ENCODE measurements at regions not wholly inside any gene's neighbourhood (a gene's known extent, or its start where the extent isn't known, plus 50 kb on each side); places are given as distances from the start of the nearest gene placed in this dataset.
A peak's percentile ranks its signal among the peaks of the same experiment; 100 is the strongest.

DNA sequence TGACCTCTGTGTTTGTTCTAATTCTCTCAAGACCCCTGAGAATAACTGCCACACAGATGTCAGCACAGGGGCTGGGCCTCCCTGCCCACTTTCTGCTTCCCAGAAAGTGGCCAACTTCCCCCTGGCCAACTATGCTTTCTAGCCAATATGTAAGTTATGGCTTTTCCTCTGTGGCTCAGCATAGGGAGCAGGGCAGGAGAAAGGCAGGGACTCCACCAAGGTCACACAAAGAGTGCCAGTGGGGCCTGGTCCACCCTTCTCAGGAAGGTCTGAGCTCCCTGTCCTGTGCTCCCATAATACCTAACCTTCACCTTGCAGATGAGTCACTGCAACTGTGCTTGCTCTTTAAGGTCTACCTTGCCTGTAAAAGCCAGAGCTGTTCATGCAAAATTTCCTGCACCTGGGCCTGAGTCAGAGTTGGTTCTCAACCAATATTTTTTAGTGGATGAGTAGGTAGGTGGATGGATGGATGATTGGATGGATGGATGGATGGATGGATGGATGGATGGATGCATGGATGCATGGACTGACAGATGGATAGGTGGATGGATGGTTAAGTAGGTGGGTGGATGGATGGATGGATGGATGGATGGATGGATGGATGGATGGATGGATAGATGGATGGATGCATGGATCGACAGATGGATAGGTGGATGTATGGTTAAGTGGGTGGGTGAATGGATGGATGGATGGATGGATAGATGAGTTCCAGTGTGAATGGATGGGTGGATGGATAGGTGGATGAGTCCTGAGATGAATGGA, 64.2 kb downstream of the DIO3 start:
- Histone ChIP-seq H3K4me1 (peaks cover 12 to 13% (median 12%) of the 10 kb centered on the region in 4 donors), H3K4me3 (no peak overlapping the region), H3K36me3 (no peaks in the 10 kb centered on the region), H3K9me3 (no peaks in the 10 kb centered on the region), H3K27me3 (no peaks in the 10 kb centered on the region), H3K27ac (no peak overlapping the region)
- WGBS, 2 donors = 91 to 100% methylated on average over 1 of the region's 1 CpG
- ATAC-seq (ENCODE audit: low FRiP score in 2 of 2) (no peak), DNase-seq (no peak)
- TF ChIP-seq EP300 (IDR thresholded peaks at IDR 0.05) = no peak

DNA sequence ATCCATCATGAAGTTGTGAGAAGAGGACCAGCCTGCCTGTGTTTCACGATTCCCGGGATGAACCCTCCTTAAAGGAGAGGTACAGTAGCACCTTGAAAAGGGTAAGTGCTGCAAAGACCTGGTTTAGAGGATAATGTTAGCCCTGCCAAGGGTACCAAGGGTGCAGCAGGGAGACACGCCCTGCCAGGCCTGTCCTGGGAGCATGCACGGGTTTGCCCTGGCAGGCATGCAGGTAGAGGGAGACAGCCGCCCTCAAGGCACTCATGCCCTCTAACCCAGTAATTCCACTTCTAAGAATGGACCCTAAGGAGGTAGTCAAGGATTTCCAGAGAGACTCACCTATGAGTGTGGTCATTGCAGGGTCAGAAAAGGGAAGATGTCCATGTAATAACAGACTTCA, 65.0 kb downstream of the DIO3 start:
- H3K27ac ChIP-seq = no peak overlapping the region
- 81 to 88% methylated on average over 5 of the region's 5 CpGs for WGBS, 2 donors
- TF ChIP-seq POLR2AphosphoS5 (IDR thresholded peaks at IDR 0.05) = no peak
- TF ChIP-seq, protein P1, sequence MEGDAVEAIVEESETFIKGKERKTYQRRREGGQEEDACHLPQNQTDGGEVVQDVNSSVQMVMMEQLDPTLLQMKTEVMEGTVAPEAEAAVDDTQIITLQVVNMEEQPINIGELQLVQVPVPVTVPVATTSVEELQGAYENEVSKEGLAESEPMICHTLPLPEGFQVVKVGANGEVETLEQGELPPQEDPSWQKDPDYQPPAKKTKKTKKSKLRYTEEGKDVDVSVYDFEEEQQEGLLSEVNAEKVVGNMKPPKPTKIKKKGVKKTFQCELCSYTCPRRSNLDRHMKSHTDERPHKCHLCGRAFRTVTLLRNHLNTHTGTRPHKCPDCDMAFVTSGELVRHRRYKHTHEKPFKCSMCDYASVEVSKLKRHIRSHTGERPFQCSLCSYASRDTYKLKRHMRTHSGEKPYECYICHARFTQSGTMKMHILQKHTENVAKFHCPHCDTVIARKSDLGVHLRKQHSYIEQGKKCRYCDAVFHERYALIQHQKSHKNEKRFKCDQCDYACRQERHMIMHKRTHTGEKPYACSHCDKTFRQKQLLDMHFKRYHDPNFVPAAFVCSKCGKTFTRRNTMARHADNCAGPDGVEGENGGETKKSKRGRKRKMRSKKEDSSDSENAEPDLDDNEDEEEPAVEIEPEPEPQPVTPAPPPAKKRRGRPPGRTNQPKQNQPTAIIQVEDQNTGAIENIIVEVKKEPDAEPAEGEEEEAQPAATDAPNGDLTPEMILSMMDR (IDR thresholded peaks at IDR 0.05) = no peak
- no peak for TF ChIP-seq EP300 (IDR thresholded peaks at IDR 0.05)
- no peak for TF ChIP-seq POLR2A (IDR thresholded peaks at IDR 0.05)

DNA sequence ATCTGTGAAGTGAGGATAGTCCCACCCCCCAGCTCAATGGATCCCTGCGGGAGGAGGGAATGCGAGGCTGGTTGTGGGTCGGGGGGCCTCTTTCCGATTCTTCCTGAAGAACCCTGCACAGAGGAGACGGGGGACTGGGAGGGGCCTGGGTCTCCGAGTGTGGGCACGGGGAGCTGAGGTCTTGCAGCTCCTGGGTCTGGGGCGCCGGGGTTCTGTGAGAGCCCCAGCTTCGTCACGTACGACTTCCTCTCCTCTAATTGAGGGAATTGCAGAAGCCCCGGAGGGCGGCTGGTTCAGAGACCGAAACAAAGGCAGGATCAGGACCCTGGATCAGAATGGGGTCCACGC, 66.6 kb downstream of the DIO3 start:
- Histone ChIP-seq H3K27me3 (no peaks in the 10 kb centered on the region), H3K9me3 (no peaks in the 10 kb centered on the region), H3K27ac (no peak overlapping the region), H3K4me3 (no peak overlapping the region), H3K36me3 (no peaks in the 10 kb centered on the region), H3K4me1 (peaks cover 12 to 13% (median 12%) of the 10 kb centered on the region in 4 donors)
- WGBS, 2 donors = 49 to 53% methylated on average over 14 to 16 of the region's 16 CpGs
- DNase-seq = no peak
- TF ChIP-seq, protein P1 (IDR thresholded peaks at IDR 0.05) = no peak
- TF ChIP-seq POLR2A (IDR thresholded peaks at IDR 0.05) (no peak), POLR2AphosphoS5 (IDR thresholded peaks at IDR 0.05) (no peak)
- ATAC-seq (ENCODE audit: low FRiP score in 2 of 2) = no peak

More for the DNA sequence above, 65.0 kb downstream of the DIO3 start:
- Histone ChIP-seq H3K9me3 (no peaks in the 10 kb centered on the region), H3K4me3 (no peak overlapping the region), H3K36me3 (no peaks in the 10 kb centered on the region), H3K27me3 (no peaks in the 10 kb centered on the region), H3K4me1 (peaks cover 12 to 13% (median 12%) of the 10 kb centered on the region in 4 donors)
- DNase-seq (no peak), ATAC-seq (ENCODE audit: low FRiP score in 2 of 2) (no peak)

GRCh38 chr14:101628471-101628966, 67.2 kb downstream of the DIO3 start:
- WGBS, 2 donors = 13 to 18% methylated on average over 13 to 44 of the region's 44 CpGs
- peak overlapping the region in 1 of 4 donors; percentile 16 for H3K4me3 ChIP-seq

GRCh38 chr14:101628975-101629374, 67.7 kb downstream of the DIO3 start:
- no peak overlapping the region for H3K27ac ChIP-seq
- H3K27me3 ChIP-seq = no peaks in the 10 kb centered on the region
- ATAC-seq (ENCODE audit: low FRiP score in 2 of 2) = peak in 1 of 2 donors; percentile 2
- no peaks in the 10 kb centered on the region for H3K9me3 ChIP-seq
- 72 to 77% methylated on average over 5 to 8 of the region's 8 CpGs for WGBS, 2 donors
- peak in 1 of 2 donors; percentile 19 for DNase-seq
- peaks cover 12 to 13% (median 12%) of the 10 kb centered on the region in 4 donors for H3K4me1 ChIP-seq
- TF ChIP-seq POLR2AphosphoS5 (IDR thresholded peaks at IDR 0.05) (no peak), EP300 (IDR thresholded peaks at IDR 0.05) (no peak), POLR2A (IDR thresholded peaks at IDR 0.05) (no peak)
- TF ChIP-seq, protein P1 (IDR thresholded peaks at IDR 0.05) = no peak
- H3K36me3 ChIP-seq = no peaks in the 10 kb centered on the region
- no peak overlapping the region for H3K4me3 ChIP-seq

More at GRCh38 chr14:101628471-101628966, 67.2 kb downstream of the DIO3 start:
- peaks cover 12 to 13% (median 12%) of the 10 kb centered on the region in 4 donors for H3K4me1 ChIP-seq
- ATAC-seq (ENCODE audit: low FRiP score in 2 of 2) (peak; percentile 79 to 96), DNase-seq (peak; percentile 73 to 96)
- H3K27me3 ChIP-seq = no peaks in the 10 kb centered on the region
- H3K36me3 ChIP-seq = no peaks in the 10 kb centered on the region
- H3K27ac ChIP-seq = no peak overlapping the region
- no peak for TF ChIP-seq POLR2A (IDR thresholded peaks at IDR 0.05)
- peak in 1 of 2 donors; percentile 19 for TF ChIP-seq POLR2AphosphoS5 (IDR thresholded peaks at IDR 0.05)
- TF ChIP-seq, protein P1 (IDR thresholded peaks at IDR 0.05) = peak; percentile 98 to 99 (median 99)
- no peak for TF ChIP-seq EP300 (IDR thresholded peaks at IDR 0.05)
- no peaks in the 10 kb centered on the region for H3K9me3 ChIP-seq
